DND-41 (cell line): ENCODE measurements at regions not wholly inside any gene's neighbourhood (a gene's known extent, or its start where the extent isn't known, plus 50 kb on each side); places are given as distances from the start of the nearest gene placed in this dataset.

Experiments used
- ATAC-seq: fragments of 200-7000 bp; cut with Tn5 transposase; 3 replicates; pipeline ENCODE4 v1.9.1; 2021; ENCODE audit warnings: low read depth; ENCODE audit not compliant: insufficient read depth
- DNase-seq: peaks from one replicate; pipeline ENCODE4 v3.0.0-alpha.2; 2020
- H2AFZ ChIP-seq: 2 replicates; pipeline ENCODE4 v1.6.0; 2012; ENCODE audit warnings: low read depth, low read length
- H3K27ac ChIP-seq: 2 replicates; pipeline ENCODE4 v1.5.1; 2012; ENCODE audit warnings: low read length, inconsistent platforms
- H3K27me3 ChIP-seq: fragments of 200-600 bp; sonication (generic); 2 replicates; pipeline ENCODE4 v1.6.0; 2012; ENCODE audit warnings: low read length, mild to moderate bottlenecking, inconsistent platforms; ENCODE audit not compliant: insufficient read depth, poor library complexity
- H3K36me3 ChIP-seq: 2 replicates; pipeline ENCODE4 v1.5.1; 2012; ENCODE audit warnings: low read length, inconsistent platforms; ENCODE audit not compliant: insufficient read depth
- H3K4me1 ChIP-seq: 2 replicates; pipeline ENCODE4 v1.5.1; 2012; ENCODE audit warnings: mild to moderate bottlenecking, low read length; ENCODE audit not compliant: insufficient read depth
- H3K4me2 ChIP-seq: 2 replicates; pipeline ENCODE4 v1.6.0; 2012; ENCODE audit warnings: mild to moderate bottlenecking, moderate library complexity, low read length, inconsistent platforms; ENCODE audit not compliant: insufficient read depth
- H3K4me3 ChIP-seq, 2 experiments: fragments of 200-600 bp in 1 of 2; shearing (Covaris generic) in 1 of 2; 2 replicates each; pipeline ENCODE4 v1.5.1; 2012 to 2016; ENCODE audit warnings: inconsistent platforms in 2 of 2, low read length in 2 of 2, mild to moderate bottlenecking in 2 of 2, low read depth in 1 of 2, moderate library complexity in 1 of 2
- H3K79me2 ChIP-seq: 2 replicates; pipeline ENCODE4 v1.6.0; 2012; ENCODE audit warnings: low read length, inconsistent platforms; ENCODE audit not compliant: insufficient read depth
- H3K9ac ChIP-seq: 2 replicates; pipeline ENCODE4 v1.6.0; 2012; ENCODE audit warnings: low read depth, mild to moderate bottlenecking, inconsistent platforms, low read length, moderate library complexity
- H3K9me3 ChIP-seq: 2 replicates; pipeline ENCODE4 v1.5.1; 2012; ENCODE audit warnings: low read length, moderate library complexity, mild to moderate bottlenecking, inconsistent platforms; ENCODE audit not compliant: insufficient read depth, severe bottlenecking
- H4K20me1 ChIP-seq: 2 replicates; pipeline ENCODE4 v1.6.0; 2012; ENCODE audit warnings: low read length; ENCODE audit not compliant: insufficient read depth
- EZH2 ChIP-seq: IDR thresholded peaks from 3 replicates; pipeline ENCODE4 v1.6.1; 2012; ENCODE audit warnings: borderline replicate concordance, low read depth, mild to moderate bottlenecking, moderate library complexity, low read length, inconsistent platforms; ENCODE audit not compliant: severe bottlenecking
- TF ChIP-seq, protein P1 (sequence below): IDR thresholded peaks from 2 replicates; pipeline ENCODE4 v1.5.1; 2012; ENCODE audit warnings: borderline replicate concordance, low read length, moderate library complexity, mild to moderate bottlenecking; ENCODE audit not compliant: poor library complexity, severe bottlenecking; ENCODE audit errors: extremely low read depth

GRCh38 chr9:107706701-107707427 is 217.3 kb upstream of the KLF4 start:
- Histone ChIP-seq H3K27me3 (no peaks in the 10 kb centered on the region), H3K9me3 (no peaks in the 10 kb centered on the region), H3K79me2 (no peaks in the 10 kb centered on the region), H3K4me2 (no peak overlapping the region), H3K27ac (no peak overlapping the region), H4K20me1 (no peaks in the 10 kb centered on the region), H2AFZ (no peak overlapping the region), H3K36me3 (no peaks in the 10 kb centered on the region), H3K9ac (no peak overlapping the region), H3K4me1 (no peaks in the 10 kb centered on the region), H3K4me3 (no peak overlapping the region)
- TF ChIP-seq, protein P1, sequence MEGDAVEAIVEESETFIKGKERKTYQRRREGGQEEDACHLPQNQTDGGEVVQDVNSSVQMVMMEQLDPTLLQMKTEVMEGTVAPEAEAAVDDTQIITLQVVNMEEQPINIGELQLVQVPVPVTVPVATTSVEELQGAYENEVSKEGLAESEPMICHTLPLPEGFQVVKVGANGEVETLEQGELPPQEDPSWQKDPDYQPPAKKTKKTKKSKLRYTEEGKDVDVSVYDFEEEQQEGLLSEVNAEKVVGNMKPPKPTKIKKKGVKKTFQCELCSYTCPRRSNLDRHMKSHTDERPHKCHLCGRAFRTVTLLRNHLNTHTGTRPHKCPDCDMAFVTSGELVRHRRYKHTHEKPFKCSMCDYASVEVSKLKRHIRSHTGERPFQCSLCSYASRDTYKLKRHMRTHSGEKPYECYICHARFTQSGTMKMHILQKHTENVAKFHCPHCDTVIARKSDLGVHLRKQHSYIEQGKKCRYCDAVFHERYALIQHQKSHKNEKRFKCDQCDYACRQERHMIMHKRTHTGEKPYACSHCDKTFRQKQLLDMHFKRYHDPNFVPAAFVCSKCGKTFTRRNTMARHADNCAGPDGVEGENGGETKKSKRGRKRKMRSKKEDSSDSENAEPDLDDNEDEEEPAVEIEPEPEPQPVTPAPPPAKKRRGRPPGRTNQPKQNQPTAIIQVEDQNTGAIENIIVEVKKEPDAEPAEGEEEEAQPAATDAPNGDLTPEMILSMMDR, result no peak
- TF ChIP-seq EZH2, result no peak
- ATAC-seq, result no peak
- DNase-seq, result no peak

DNA sequence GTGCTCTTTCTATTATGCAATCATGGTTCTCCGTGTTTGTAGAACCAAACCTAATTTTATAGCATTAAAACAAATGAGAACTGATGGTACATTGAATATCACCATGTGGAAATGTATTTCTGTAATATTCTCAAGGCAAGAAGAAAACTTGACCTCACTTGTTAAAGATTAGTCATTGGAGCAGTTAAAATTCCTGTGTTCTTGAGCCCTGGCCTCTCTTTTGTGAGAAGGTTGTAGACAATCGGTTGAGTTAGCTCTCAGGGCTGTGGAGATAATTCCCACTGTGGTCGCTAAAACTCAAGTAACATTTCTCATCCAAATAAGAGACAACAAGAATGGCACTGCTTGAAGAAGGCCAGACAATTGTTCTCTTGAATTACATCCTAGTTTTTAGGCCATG is 216.0 kb upstream of the KLF4 start:
- TF ChIP-seq, protein P1, result no peak
- no peak for TF ChIP-seq EZH2
- H3K4me2 ChIP-seq, result no peak overlapping the region
- no peaks in the 10 kb centered on the region for H3K79me2 ChIP-seq
- H3K36me3 ChIP-seq, result no peaks in the 10 kb centered on the region
- H3K27ac ChIP-seq, result no peak overlapping the region
- H3K4me1 ChIP-seq, result no peaks in the 10 kb centered on the region
- H2AFZ ChIP-seq, result no peak overlapping the region
- no peaks in the 10 kb centered on the region for H3K9me3 ChIP-seq
- no peak overlapping the region for H3K9ac ChIP-seq
- DNase-seq, result no peak
- ATAC-seq, result no peak
- no peaks in the 10 kb centered on the region for H3K27me3 ChIP-seq
- H3K4me3 ChIP-seq, result no peak overlapping the region
- H4K20me1 ChIP-seq, result no peaks in the 10 kb centered on the region

DNA sequence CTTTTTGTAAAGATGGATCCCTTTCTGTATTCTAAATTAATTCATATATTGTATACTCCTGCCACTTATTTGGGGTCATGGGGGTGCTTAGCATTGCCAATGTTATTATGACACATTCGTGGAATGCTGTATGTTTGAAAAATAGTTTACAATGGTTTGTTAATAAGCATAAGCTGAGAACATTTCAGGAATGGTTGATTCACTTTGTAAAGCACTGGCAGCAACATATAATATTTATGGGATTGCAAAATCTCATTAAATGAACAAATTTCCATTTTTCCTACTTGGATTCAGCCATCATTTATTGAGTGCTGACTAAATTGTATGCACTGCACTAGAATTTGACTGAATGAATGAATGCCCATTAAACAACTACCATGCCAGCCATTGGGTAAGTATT is 215.2 kb upstream of the KLF4 start:
- H3K36me3 ChIP-seq, result no peaks in the 10 kb centered on the region

More for the DNA sequence above, 215.2 kb upstream of the KLF4 start:
- Histone ChIP-seq H3K9ac (no peak overlapping the region), H3K9me3 (no peaks in the 10 kb centered on the region), H2AFZ (no peak overlapping the region), H3K4me1 (no peaks in the 10 kb centered on the region), H3K27me3 (no peaks in the 10 kb centered on the region), H3K79me2 (no peaks in the 10 kb centered on the region), H4K20me1 (no peaks in the 10 kb centered on the region), H3K4me3 (no peak overlapping the region), H3K27ac (no peak overlapping the region), H3K4me2 (no peak overlapping the region)
- TF ChIP-seq, protein P1, result no peak
- no peak for TF ChIP-seq EZH2
- ATAC-seq (no peak), DNase-seq (no peak)
